ENCODE measurements at regions not wholly inside any gene's neighbourhood (a gene's known extent, or its start where the extent isn't known, plus 50 kb on each side); places are given as distances from the start of the nearest gene placed in this dataset.

- no peak for TF ChIP-seq EZH2 (IDR thresholded peaks at IDR 0.05; ENCODE audit: insufficient read depth, poor library complexity, severe bottlenecking)
- no peak for TF ChIP-seq EZH2phosphoT487 (IDR thresholded peaks at IDR 0.05; ENCODE audit: insufficient read depth, low read depth)
Observed at GRCh38 chr14:22052795-22053194, 379.2 kb upstream of the OR4E1 start.

All from GM23248 (cell line).